ENCODE measurements at regions not wholly inside any gene's neighbourhood (a gene's known extent, or its start where the extent isn't known, plus 50 kb on each side); places are given as distances from the start of the nearest gene placed in this dataset.

GRCh38 chr6:144932621-144933020 lies 647.5 kb downstream of the UTRN start:
- Histone ChIP-seq H3K79me2 (ENCODE audit: insufficient read depth, low read length) (no peaks in the 10 kb centered on the region), H4K20me1 (ENCODE audit: insufficient read depth, low read length) (no peaks in the 10 kb centered on the region), H3K4me1 (ENCODE audit: insufficient read depth, low read length) (no peaks in the 10 kb centered on the region), H3K9ac (ENCODE audit: insufficient read depth, low read depth, low read length) (no peak overlapping the region), H3K4me3 (replicated peaks in 1 of 3; ENCODE audit: insufficient read depth in 1 of 3, low read depth in 2 of 3, low read length in 3 of 3) (no peak overlapping the region), H3K36me3 (replicated peaks in 1 of 2; ENCODE audit: control insufficient read depth in 1 of 2, insufficient read depth in 2 of 2, low read length in 2 of 2) (no peaks in the 10 kb centered on the region), H3K9me3 (ENCODE audit: low read length) (no peaks in the 10 kb centered on the region), H3K27ac (ENCODE audit: extremely low read length, insufficient read depth, low read length) (no peak overlapping the region), H3K4me2 (ENCODE audit: low read depth, low read length) (no peak overlapping the region), H2AFZ (ENCODE audit: low read length) (no peak overlapping the region), H3K27me3 (ENCODE audit: control insufficient read depth in 1 of 2, insufficient read depth in 2 of 2, low read length in 2 of 2) (peaks cover 0 to 6% of the 10 kb centered on the region in 2 experiments; a peak in 1 of 5 replicates)
- ChIA-PET POLR2A (no interaction called here), CTCF (ENCODE audit: low intra/inter-chr PET ratio, low total read pairs) (interaction anchor here (2.1 kb wide), 1 partner anchor 348 kb away, joined by 7 read pairs; no protein-coding TSS in a partner anchor)
- TF ChIP-seq DNMT3B (CRISPR knock-in tag; conservative IDR thresholded peaks at IDR 0.05): no peak
- no peak for TF ChIP-seq HDAC6 (IDR thresholded peaks at IDR 0.05; ENCODE audit: low read depth, low read length)
- no peak for TF ChIP-seq ZNF574 (CRISPR knock-in tag; IDR thresholded peaks at IDR 0.05)
- no peak for TF ChIP-seq MIER3 (CRISPR knock-in tag; IDR thresholded peaks at IDR 0.05; ENCODE audit: borderline replicate concordance)
- ATAC-seq (no peak), FAIRE-seq (no peak), DNase-seq (ENCODE audit: low spot score) (no peak)
- in situ Hi-C loops (cut with HindIII; ENCODE audit: extremely low pct_ligation_motif_present, low pct_unique_long_range_greater_than_20kb): no loop called here
- WGBS (ENCODE audit: low lambda C conversion rate): 0% methylated on average over 1 of the region's 1 CpG
- BruUV-seq (replicated peaks): no TSS peak
- intact Hi-C loops (cut with micrococcal nuclease; ENCODE audit: unreplicated experiment): no loop called here

- intact Hi-C loops (cut with micrococcal nuclease; ENCODE audit: unreplicated experiment): no loop called here
- ATAC-seq (no peak), FAIRE-seq (no peak), DNase-seq (ENCODE audit: low spot score) (no peak)
- no peak overlapping the region for H3K4me3 ChIP-seq (replicated peaks in 1 of 3; ENCODE audit: insufficient read depth in 1 of 3, low read depth in 2 of 3, low read length in 3 of 3)
- H2AFZ ChIP-seq (ENCODE audit: low read length): no peak overlapping the region
- no TSS peak for BruUV-seq (replicated peaks)
- H3K9me3 ChIP-seq (ENCODE audit: low read length): no peaks in the 10 kb centered on the region
- H3K27me3 ChIP-seq (ENCODE audit: control insufficient read depth in 1 of 2, insufficient read depth in 2 of 2, low read length in 2 of 2): no peaks in the 10 kb centered on the region
- no peaks in the 10 kb centered on the region for H3K79me2 ChIP-seq (ENCODE audit: insufficient read depth, low read length)
- CTCF ChIA-PET (ENCODE audit: low intra/inter-chr PET ratio, low total read pairs): no interaction called here
- H3K4me2 ChIP-seq (ENCODE audit: low read depth, low read length): no peak overlapping the region
- no peaks in the 10 kb centered on the region for H3K36me3 ChIP-seq (replicated peaks in 1 of 2; ENCODE audit: control insufficient read depth in 1 of 2, insufficient read depth in 2 of 2, low read length in 2 of 2)
- H4K20me1 ChIP-seq (ENCODE audit: insufficient read depth, low read length): no peaks in the 10 kb centered on the region
- TF ChIP-seq ZFX (CRISPR knock-in tag; IDR thresholded peaks at IDR 0.05; ENCODE audit: low read depth) (no peak), ZNF691 (CRISPR knock-in tag; IDR thresholded peaks at IDR 0.05; ENCODE audit: borderline replicate concordance, low read depth) (no peak), ZNF547 (CRISPR knock-in tag; IDR thresholded peaks at IDR 0.05) (no peak), SALL2 (CRISPR knock-in tag; IDR thresholded peaks at IDR 0.05) (no peak), ELK4 (CRISPR knock-in tag; IDR thresholded peaks at IDR 0.05; ENCODE audit: borderline replicate concordance) (no peak), MAZ (IDR thresholded peaks at IDR 0.05; ENCODE audit: borderline replicate concordance, low read depth, low read length) (no peak), MAZ (CRISPR knock-in tag; IDR thresholded peaks at IDR 0.05; ENCODE audit: low read depth) (no peak), ZFP36L2 (CRISPR knock-in tag; IDR thresholded peaks at IDR 0.05) (no peak), CENPT (CRISPR knock-in tag; IDR thresholded peaks at IDR 0.05; ENCODE audit: low read depth) (no peak), RBFOX2 (IDR thresholded peaks at IDR 0.05; ENCODE audit: low read depth, low read length) (no peak), SRSF4 (IDR thresholded peaks at IDR 0.05; ENCODE audit: low read depth, low read length, poor library complexity, severe bottlenecking) (no peak), ZBTB7A (CRISPR knock-in tag; IDR thresholded peaks at IDR 0.05) (no peak)
- H3K9ac ChIP-seq (ENCODE audit: insufficient read depth, low read depth, low read length): no peak overlapping the region
- POLR2A ChIA-PET: no interaction called here
- in situ Hi-C loops (cut with HindIII; ENCODE audit: extremely low pct_ligation_motif_present, low pct_unique_long_range_greater_than_20kb): loop anchor here (5.0 kb wide), 1 partner anchor 353 kb away; no protein-coding TSS in a partner anchor
- H3K4me1 ChIP-seq (ENCODE audit: insufficient read depth, low read length): no peaks in the 10 kb centered on the region
- H3K27ac ChIP-seq (ENCODE audit: extremely low read length, insufficient read depth, low read length): no peak overlapping the region
Observed at GRCh38 chr6:144935181-144935580, 650.0 kb downstream of the UTRN start.

Measured in HepG2 (cell line).